A673 (cell line): ENCODE measurements at regions not wholly inside any gene's neighbourhood (a gene's known extent, or its start where the extent isn't known, plus 50 kb on each side); places are given as distances from the start of the nearest gene placed in this dataset.

Experiments
- BruUV-seq: library from RNA; stranded (reverse); fragments of 400-500 nt; replicated peaks from 2 replicates; lab custom pipeline; 2021; lab: Mats Ljungman, UMichigan
- CTCF ChIA-PET: fragments of 300-600 bp; sonication (Branson Sonifier 250); formaldehyde crosslinking; loops from one replicate; lab custom pipeline; 2022; ENCODE audit warnings: antibody characterized with exemption; lab: Charles Lee
- POLR2A ChIA-PET: fragments of 300-600 bp; sonication (Branson Sonifier 250); formaldehyde crosslinking; loops from one replicate; lab custom pipeline; 2022; ENCODE audit warnings: antibody characterized with exemption; ENCODE audit not compliant: low non-redundant PET; lab: Charles Lee
- DNase-seq: peaks from one replicate; pipeline ENCODE4 v3.0.0-alpha.2; 2015; ENCODE audit warnings: low spot score
- H3K27ac ChIP-seq: fragments of 200-600 bp; sonication (generic); 2 replicates; pipeline ENCODE4 v1.5.1; 2016; ENCODE audit warnings: mixed run types, low read depth, mild to moderate bottlenecking, mixed read lengths, antibody characterized with exemption, low read length; ENCODE audit not compliant: poor library complexity, severe bottlenecking
- H3K27me3 ChIP-seq: fragments of 200-600 bp; sonication (generic); replicated peaks from 2 replicates; pipeline ENCODE4 v1.6.1; 2017; ENCODE audit warnings: mixed run types, low read depth, mild to moderate bottlenecking, mixed read lengths, antibody characterized with exemption, low read length; ENCODE audit not compliant: insufficient read depth, poor library complexity
- H3K36me3 ChIP-seq: fragments of 200-600 bp; sonication (generic); 2 replicates; pipeline ENCODE4 v1.6.1; 2016; ENCODE audit warnings: mixed run types, mild to moderate bottlenecking, mixed read lengths, antibody characterized with exemption, low read length; ENCODE audit not compliant: insufficient read depth, poor library complexity, severe bottlenecking
- H3K4me1 ChIP-seq: fragments of 200-600 bp; sonication (generic); 2 replicates; pipeline ENCODE4 v1.6.1; 2017; ENCODE audit warnings: mixed run types, mild to moderate bottlenecking, mixed read lengths, antibody characterized with exemption, low read length; ENCODE audit not compliant: insufficient read depth, poor library complexity, severe bottlenecking
- H3K4me3 ChIP-seq: fragments of 200-600 bp; sonication (generic); 2 replicates; pipeline ENCODE4 v1.5.1; 2016; ENCODE audit warnings: low read depth, mixed run types, mild to moderate bottlenecking, mixed read lengths, low read length; ENCODE audit not compliant: poor library complexity, severe bottlenecking
- H3K9me3 ChIP-seq: fragments of 200-600 bp; sonication (generic); 2 replicates; pipeline ENCODE4 v1.6.1; 2016; ENCODE audit warnings: mixed run types, low read depth, mild to moderate bottlenecking, mixed read lengths, antibody characterized with exemption, low read length; ENCODE audit not compliant: poor library complexity, severe bottlenecking
- EZH2 ChIP-seq: fragments of 200-600 bp; sonication (generic); IDR thresholded peaks from 2 replicates; pipeline ENCODE4 v1.6.1; 2017; ENCODE audit warnings: borderline replicate concordance, low read depth, mild to moderate bottlenecking, mixed read lengths, antibody characterized with exemption, low read length; ENCODE audit not compliant: poor library complexity, severe bottlenecking
- intact Hi-C: fragments of 100-400 bp; cut with micrococcal nuclease; formaldehyde crosslinking; loops from one replicate; pipeline ENCODE4 v1.10.0; 2022; ENCODE audit not compliant: unreplicated experiment
- TF ChIP-seq, protein P1 (sequence below): fragments of 300-800, 200-600 bp; sonication (generic); conservative IDR thresholded peaks from 2 replicates; pipeline ENCODE4 v1.5.1; 2017; ENCODE audit warnings: low read depth, mild to moderate bottlenecking, antibody characterized with exemption, low read length, moderate library complexity, mixed read lengths

DNA sequence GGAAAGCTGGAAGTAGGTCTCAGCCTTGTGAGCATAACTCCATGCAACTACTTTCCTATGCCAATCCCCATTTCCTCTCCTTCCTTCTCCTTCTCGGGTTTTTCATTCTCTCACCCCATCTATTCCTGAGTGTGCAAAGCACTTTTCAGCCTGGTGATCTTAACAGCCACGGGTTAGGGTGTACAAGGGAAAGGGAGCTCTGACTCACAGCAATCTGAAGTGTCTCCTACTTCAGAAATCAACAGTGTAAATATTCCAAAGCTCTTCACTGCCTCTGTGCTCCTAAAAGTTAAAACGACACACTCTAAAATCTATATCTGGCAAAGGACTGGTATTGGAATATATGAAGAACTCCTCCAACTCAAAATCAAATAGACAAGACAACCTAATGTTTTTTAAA lies 268.0 kb upstream of the IRX3 start:
- Histone ChIP-seq H3K27me3 (no peaks in the 10 kb centered on the region), H3K4me1 (no peaks in the 10 kb centered on the region), H3K4me3 (no peak overlapping the region), H3K9me3 (peaks cover 4% of the 10 kb centered on the region), H3K36me3 (no peaks in the 10 kb centered on the region), H3K27ac (no peak overlapping the region)
- TF ChIP-seq EZH2 = no peak
- TF ChIP-seq, protein P1, sequence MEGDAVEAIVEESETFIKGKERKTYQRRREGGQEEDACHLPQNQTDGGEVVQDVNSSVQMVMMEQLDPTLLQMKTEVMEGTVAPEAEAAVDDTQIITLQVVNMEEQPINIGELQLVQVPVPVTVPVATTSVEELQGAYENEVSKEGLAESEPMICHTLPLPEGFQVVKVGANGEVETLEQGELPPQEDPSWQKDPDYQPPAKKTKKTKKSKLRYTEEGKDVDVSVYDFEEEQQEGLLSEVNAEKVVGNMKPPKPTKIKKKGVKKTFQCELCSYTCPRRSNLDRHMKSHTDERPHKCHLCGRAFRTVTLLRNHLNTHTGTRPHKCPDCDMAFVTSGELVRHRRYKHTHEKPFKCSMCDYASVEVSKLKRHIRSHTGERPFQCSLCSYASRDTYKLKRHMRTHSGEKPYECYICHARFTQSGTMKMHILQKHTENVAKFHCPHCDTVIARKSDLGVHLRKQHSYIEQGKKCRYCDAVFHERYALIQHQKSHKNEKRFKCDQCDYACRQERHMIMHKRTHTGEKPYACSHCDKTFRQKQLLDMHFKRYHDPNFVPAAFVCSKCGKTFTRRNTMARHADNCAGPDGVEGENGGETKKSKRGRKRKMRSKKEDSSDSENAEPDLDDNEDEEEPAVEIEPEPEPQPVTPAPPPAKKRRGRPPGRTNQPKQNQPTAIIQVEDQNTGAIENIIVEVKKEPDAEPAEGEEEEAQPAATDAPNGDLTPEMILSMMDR = no peak
- ChIA-PET POLR2A (no interaction called here), CTCF (no interaction called here)
- BruUV-seq = no TSS peak
- no peak for DNase-seq
- intact Hi-C loops = no loop called here

DNA sequence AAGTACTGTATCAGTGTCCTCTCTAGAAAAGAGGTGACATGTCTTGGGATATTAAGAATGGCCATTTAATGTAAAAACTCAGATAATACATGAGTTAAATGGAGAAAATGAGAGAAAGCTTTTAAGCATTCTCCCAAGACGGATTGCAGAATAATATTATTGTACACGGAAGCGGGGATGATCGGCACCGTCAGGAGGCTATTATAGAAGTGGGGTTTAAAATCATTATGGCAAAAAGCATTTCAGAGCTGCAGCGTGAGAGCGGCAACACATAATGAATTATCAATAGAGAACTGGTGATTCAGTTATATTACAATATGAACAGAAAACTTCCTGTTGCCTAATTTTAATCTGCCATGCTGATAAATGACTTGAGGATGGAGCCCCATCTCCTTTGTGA lies 261.7 kb upstream of the IRX3 start:
- ChIA-PET CTCF (no interaction called here), POLR2A (no interaction called here)
- Histone ChIP-seq H3K36me3 (no peaks in the 10 kb centered on the region), H3K27me3 (peaks cover 10% of the 10 kb centered on the region), H3K4me1 (peaks cover 8% of the 10 kb centered on the region), H3K4me3 (no peak overlapping the region), H3K27ac (no peak overlapping the region), H3K9me3 (no peaks in the 10 kb centered on the region)
- DNase-seq = no peak
- TF ChIP-seq EZH2 = no peak
- intact Hi-C loops = no loop called here
- no TSS peak for BruUV-seq

GRCh38 chr16:54547052-54547451 lies 260.5 kb upstream of the IRX3 start:
- Histone ChIP-seq H3K4me3 (no peak overlapping the region), H3K27ac (no peak overlapping the region), H3K27me3 (peaks cover 10% of the 10 kb centered on the region), H3K4me1 (peaks cover 8% of the 10 kb centered on the region), H3K36me3 (no peaks in the 10 kb centered on the region), H3K9me3 (no peaks in the 10 kb centered on the region)
- CTCF ChIA-PET = no interaction called here
- TF ChIP-seq, protein P1 = no peak
- TF ChIP-seq EZH2 = no peak
- BruUV-seq = no TSS peak
- POLR2A ChIA-PET = no interaction called here
- no peak for DNase-seq
- intact Hi-C loops = no loop called here

GRCh38 chr16:54546521-54546920 lies 259.9 kb upstream of the IRX3 start:
- Histone ChIP-seq H3K27ac (no peak overlapping the region), H3K4me1 (peaks cover 8% of the 10 kb centered on the region), H3K27me3 (peaks cover 10% of the 10 kb centered on the region), H3K9me3 (no peaks in the 10 kb centered on the region), H3K4me3 (peak overlapping the region; percentile 12), H3K36me3 (no peaks in the 10 kb centered on the region)
- no peak for TF ChIP-seq EZH2
- TF ChIP-seq, protein P1 = no peak
- peak; percentile 5 for DNase-seq
- CTCF ChIA-PET = no interaction called here
- BruUV-seq = no TSS peak
- intact Hi-C loops = no loop called here
- POLR2A ChIA-PET = no interaction called here
